Glutamatergic neuron (in vitro differentiated cells): ENCODE measurements at regions not wholly inside any gene's neighbourhood (a gene's known extent, or its start where the extent isn't known, plus 50 kb on each side); places are given as distances from the start of the nearest gene placed in this dataset.

Source experiments
- DNase-seq: peaks from one replicate; pipeline ENCODE4 v3.0.0; 2022
- H3K27ac Mint-ChIP-seq: one replicate; pipeline ENCODE4 v1.8.0; 2020; ENCODE audit warnings: mild to moderate bottlenecking, mixed read lengths, inconsistent platforms; ENCODE audit not compliant: unreplicated experiment
- H3K27me3 Mint-ChIP-seq: one replicate; pipeline ENCODE4 v1.8.0; 2020; ENCODE audit warnings: mild to moderate bottlenecking, moderate library complexity, mixed read lengths, inconsistent platforms; ENCODE audit not compliant: unreplicated experiment
- H3K36me3 Mint-ChIP-seq: one replicate; pipeline ENCODE4 v1.8.0; 2020; ENCODE audit warnings: mild to moderate bottlenecking, mixed read lengths, inconsistent platforms; ENCODE audit not compliant: unreplicated experiment
- H3K4me1 Mint-ChIP-seq: one replicate; pipeline ENCODE4 v1.8.0; 2020; ENCODE audit warnings: mild to moderate bottlenecking, low read depth, mixed read lengths, inconsistent platforms; ENCODE audit not compliant: unreplicated experiment
- H3K4me3 Mint-ChIP-seq: one replicate; pipeline ENCODE4 v1.8.0; 2020; ENCODE audit warnings: mild to moderate bottlenecking, mixed read lengths, inconsistent platforms; ENCODE audit not compliant: unreplicated experiment
- H3K9me3 Mint-ChIP-seq: one replicate; pipeline ENCODE4 v1.8.0; 2020; ENCODE audit warnings: mild to moderate bottlenecking, moderate library complexity, mixed read lengths, inconsistent platforms; ENCODE audit not compliant: unreplicated experiment
- TF ChIP-seq, protein P1 (sequence below): fragments of 200-600 bp; sonication (generic); IDR thresholded peaks from one replicate; pipeline ENCODE4 v1.5.0; 2021; ENCODE audit not compliant: partially characterized antibody, unreplicated experiment

DNA sequence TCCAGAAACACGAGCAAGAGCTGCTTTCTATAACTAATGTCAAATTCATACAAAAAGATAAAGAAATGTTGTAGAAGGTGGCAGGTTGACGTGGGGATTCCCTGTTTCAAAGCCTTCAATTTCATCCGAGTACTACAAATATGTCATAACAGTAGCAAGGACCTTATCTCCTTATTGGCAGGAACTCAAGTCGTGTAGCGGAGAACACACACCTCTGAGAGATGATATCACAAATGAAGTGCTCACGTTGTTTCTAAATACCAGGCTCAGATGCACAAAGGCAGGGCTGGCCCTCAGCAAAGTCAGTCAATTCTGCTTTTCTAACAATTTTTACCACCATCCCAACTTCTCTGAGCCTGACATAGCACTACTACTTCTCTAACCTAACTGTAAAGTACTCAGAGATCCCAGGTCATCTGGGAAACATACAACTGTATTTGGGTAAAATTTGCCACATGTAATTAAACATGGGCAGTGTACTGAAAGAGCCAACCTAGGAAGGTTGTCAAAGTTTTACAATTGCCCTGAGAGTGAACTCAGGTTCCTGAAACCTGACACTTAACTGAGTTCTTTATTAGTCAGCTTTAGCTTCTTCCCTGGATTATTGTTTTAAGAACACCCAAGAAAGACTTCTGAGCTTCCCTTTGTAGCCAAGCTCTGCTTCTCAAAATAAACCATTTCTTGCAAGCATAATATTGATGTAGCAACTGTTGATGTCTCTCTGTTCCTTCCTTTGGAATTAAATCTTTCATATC lies 813.7 kb upstream of the ACVR2A start:
- no peaks in the 10 kb centered on the region for H3K27me3 Mint-ChIP-seq
- H3K9me3 Mint-ChIP-seq, result peaks cover 2% of the 10 kb centered on the region
- no peak overlapping the region for H3K4me3 Mint-ChIP-seq
- no peak for DNase-seq
- H3K36me3 Mint-ChIP-seq, result no peaks in the 10 kb centered on the region
- TF ChIP-seq, protein P1, sequence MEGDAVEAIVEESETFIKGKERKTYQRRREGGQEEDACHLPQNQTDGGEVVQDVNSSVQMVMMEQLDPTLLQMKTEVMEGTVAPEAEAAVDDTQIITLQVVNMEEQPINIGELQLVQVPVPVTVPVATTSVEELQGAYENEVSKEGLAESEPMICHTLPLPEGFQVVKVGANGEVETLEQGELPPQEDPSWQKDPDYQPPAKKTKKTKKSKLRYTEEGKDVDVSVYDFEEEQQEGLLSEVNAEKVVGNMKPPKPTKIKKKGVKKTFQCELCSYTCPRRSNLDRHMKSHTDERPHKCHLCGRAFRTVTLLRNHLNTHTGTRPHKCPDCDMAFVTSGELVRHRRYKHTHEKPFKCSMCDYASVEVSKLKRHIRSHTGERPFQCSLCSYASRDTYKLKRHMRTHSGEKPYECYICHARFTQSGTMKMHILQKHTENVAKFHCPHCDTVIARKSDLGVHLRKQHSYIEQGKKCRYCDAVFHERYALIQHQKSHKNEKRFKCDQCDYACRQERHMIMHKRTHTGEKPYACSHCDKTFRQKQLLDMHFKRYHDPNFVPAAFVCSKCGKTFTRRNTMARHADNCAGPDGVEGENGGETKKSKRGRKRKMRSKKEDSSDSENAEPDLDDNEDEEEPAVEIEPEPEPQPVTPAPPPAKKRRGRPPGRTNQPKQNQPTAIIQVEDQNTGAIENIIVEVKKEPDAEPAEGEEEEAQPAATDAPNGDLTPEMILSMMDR, result no peak
- H3K27ac Mint-ChIP-seq, result no peak overlapping the region
- H3K4me1 Mint-ChIP-seq, result peaks cover 4% of the 10 kb centered on the region

DNA sequence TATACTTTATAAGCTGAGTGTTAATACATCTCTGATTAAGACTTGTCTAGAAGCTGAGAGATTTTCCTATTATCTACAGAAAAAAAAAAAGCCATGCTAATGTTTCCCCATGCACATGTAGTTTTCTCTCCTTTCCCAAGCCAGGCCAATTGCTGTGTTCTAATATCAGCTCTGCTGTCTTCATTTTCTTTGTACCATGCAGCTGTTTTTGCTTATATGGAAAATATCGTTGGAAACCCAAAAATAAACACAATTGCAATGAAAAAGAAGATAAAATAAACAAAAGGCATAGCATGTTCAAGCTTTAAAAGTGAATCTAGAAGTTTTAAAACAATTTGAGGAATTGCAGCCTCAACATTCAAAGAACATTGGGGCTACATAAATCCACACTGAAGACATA lies 817.4 kb upstream of the ACVR2A start:
- Mint-ChIP-seq H3K4me3 (no peak overlapping the region), H3K27me3 (no peaks in the 10 kb centered on the region), H3K9me3 (peaks cover 6% of the 10 kb centered on the region), H3K36me3 (peaks cover 5% of the 10 kb centered on the region), H3K4me1 (peaks cover 4% of the 10 kb centered on the region), H3K27ac (no peak overlapping the region)
- TF ChIP-seq, protein P1, result no peak
- DNase-seq, result no peak

DNA sequence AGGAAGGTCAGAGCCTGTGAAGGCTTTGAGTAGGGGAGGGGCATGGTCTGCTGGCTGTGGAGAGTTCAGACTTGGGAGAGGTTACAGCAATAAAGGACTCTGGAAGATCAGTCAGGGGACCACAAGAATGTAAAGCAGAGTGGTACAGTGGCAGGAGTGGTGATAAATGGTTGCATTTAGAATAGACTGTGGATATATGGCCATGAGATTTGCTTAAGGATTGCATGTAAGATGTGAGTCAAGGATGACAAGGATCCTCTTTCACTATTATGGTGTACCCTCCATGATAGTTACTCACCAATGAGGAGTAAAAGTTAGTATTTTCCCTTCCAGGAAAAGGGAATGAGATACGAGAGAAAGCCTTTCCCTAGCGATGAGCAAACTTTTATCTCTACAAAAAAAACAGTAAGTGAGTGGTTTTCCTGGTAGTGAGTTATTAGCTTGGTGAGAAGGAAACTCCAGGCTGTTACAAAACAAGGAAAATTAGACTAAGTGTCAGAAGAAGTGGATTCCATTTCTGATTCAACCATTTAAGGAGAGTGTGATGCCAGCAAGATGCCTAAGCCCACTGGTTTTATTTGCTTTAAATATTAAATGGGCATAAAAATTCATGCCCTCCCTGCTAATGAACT lies 818.0 kb upstream of the ACVR2A start:
- Mint-ChIP-seq H3K9me3 (peaks cover 7% of the 10 kb centered on the region), H3K36me3 (peaks cover 7% of the 10 kb centered on the region), H3K27me3 (no peaks in the 10 kb centered on the region), H3K4me1 (peaks cover 4% of the 10 kb centered on the region), H3K4me3 (no peak overlapping the region), H3K27ac (no peak overlapping the region)
- no peak for DNase-seq
- TF ChIP-seq, protein P1, result no peak

DNA sequence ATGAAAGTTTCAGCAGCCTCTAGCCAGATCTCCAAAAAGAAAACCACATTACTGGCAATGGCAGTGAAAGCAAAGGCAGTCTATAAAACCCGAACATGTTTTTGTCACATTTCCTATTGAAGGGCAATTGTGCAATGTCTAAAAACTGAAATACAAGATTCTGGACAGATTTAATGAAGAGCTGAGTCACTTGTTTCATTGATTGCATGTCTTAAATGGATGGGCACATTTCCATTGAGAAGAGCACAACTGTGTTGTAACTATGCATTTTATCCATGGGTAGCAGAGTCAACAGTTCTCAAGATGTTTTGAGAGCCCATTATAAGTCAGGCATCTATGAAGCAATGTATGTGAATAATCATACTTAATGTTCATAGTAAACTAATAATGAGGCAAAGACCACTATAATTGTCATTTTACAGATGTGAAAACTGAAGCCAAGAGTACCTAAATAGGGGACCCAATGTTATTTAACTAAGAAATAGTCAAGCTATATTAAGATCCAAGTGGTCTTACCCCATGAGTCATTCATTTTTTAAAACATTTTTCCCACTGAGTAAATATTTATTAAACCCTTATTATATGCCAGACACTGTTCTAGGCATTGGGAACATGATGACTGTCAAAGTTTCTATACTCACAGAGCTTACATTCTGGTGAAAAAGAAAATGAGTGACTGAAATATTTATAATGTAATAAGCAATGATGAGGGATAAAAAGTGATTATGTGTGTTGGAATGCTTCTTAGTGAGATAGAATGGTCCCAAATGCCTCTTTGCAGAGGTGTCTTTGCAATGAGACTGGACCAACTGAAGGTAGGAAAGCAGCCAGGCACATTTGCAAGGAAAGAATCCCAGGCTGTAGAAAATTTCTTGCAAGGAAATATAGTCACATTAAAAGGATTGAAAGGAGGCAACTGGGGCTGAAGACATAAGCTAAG lies 818.9 kb upstream of the ACVR2A start:
- H3K9me3 Mint-ChIP-seq, result peaks cover 7% of the 10 kb centered on the region
- peaks cover 4% of the 10 kb centered on the region for H3K4me1 Mint-ChIP-seq
- H3K27ac Mint-ChIP-seq, result no peak overlapping the region
- TF ChIP-seq, protein P1, result no peak
- H3K4me3 Mint-ChIP-seq, result no peak overlapping the region
- peaks cover 7% of the 10 kb centered on the region for H3K36me3 Mint-ChIP-seq
- no peak for DNase-seq
- no peaks in the 10 kb centered on the region for H3K27me3 Mint-ChIP-seq
